MM.1S (cell line): ENCODE measurements at regions not wholly inside any gene's neighbourhood (a gene's known extent, or its start where the extent isn't known, plus 50 kb on each side); places are given as distances from the start of the nearest gene placed in this dataset.

ENCODE experiments used
- EZH2 ChIP-seq: fragments of 300-600 bp; sonication (generic); optimal IDR thresholded peaks from 2 replicates; pipeline ENCODE3; 2017; ENCODE audit warnings: low read depth, mild to moderate bottlenecking, antibody characterized with exemption, low read length, mixed read lengths
- EZH2phosphoT487 ChIP-seq: fragments of 300-600 bp; sonication (generic); IDR thresholded peaks from 2 replicates; pipeline ENCODE4 v1.6.1; 2018; ENCODE audit warnings: antibody characterized with exemption, low read length
- TF ChIP-seq, protein P1 (sequence below): fragments of 300-600 bp; sonication (generic); IDR thresholded peaks from 2 replicates; pipeline ENCODE4 v1.5.1; 2016; ENCODE audit warnings: antibody characterized with exemption, low read length, mixed read lengths

DNA sequence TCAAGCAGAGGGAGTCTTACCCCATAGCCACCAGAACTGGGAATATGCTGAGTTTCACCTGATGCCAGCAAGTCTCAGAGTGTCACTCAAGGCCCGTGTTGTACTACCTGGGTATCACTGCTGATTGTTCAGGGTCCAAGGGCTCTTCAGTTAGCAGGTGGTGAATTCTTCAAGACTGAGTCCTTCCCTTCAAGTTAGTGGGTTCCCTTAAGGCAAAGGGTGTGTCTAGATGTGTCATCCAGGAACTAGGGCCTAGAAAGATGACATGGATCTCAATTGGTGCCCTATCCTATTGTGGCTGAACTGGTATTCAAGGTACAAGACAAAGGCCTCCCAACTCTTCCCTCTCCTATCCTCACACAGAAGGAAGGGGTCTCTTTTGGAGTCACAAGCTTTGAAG, 159.9 kb upstream of the DIPK2B start:
- TF ChIP-seq, protein P1, sequence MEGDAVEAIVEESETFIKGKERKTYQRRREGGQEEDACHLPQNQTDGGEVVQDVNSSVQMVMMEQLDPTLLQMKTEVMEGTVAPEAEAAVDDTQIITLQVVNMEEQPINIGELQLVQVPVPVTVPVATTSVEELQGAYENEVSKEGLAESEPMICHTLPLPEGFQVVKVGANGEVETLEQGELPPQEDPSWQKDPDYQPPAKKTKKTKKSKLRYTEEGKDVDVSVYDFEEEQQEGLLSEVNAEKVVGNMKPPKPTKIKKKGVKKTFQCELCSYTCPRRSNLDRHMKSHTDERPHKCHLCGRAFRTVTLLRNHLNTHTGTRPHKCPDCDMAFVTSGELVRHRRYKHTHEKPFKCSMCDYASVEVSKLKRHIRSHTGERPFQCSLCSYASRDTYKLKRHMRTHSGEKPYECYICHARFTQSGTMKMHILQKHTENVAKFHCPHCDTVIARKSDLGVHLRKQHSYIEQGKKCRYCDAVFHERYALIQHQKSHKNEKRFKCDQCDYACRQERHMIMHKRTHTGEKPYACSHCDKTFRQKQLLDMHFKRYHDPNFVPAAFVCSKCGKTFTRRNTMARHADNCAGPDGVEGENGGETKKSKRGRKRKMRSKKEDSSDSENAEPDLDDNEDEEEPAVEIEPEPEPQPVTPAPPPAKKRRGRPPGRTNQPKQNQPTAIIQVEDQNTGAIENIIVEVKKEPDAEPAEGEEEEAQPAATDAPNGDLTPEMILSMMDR = no peak
- TF ChIP-seq EZH2 (no peak), EZH2phosphoT487 (no peak)
